H1 (cell line): ENCODE measurements at regions not wholly inside any gene's neighbourhood (a gene's known extent, or its start where the extent isn't known, plus 50 kb on each side); places are given as distances from the start of the nearest gene placed in this dataset.

Experiments
- CHD1 ChIP-seq: IDR thresholded peaks from 2 replicates; pipeline ENCODE4 v1.6.1; 2012; ENCODE audit warnings: low read depth, low read length, improper control_type of control experiment
- HDAC2 ChIP-seq, 2 experiments: fragments of 300-600 bp in 1 of 2; sonication (generic) in 1 of 2; IDR thresholded peaks; 2 replicates each; pipeline ENCODE4 v1.6.1; 2011 to 2012; ENCODE audit warnings: low read depth in 2 of 2, low read length in 2 of 2, mild to moderate bottlenecking in 2 of 2, moderate library complexity in 2 of 2, borderline replicate concordance in 1 of 2, inconsistent platforms in 1 of 2
- KDM4A ChIP-seq: IDR thresholded peaks from one replicate; pipeline ENCODE4 v1.7.1; 2012; ENCODE audit warnings: low read depth, mild to moderate bottlenecking, moderate library complexity, low read length, inconsistent platforms; ENCODE audit not compliant: severe bottlenecking
- RFX5 ChIP-seq: IDR thresholded peaks from 2 replicates; pipeline ENCODE4 v1.6.1; 2011; ENCODE audit warnings: low read depth, low read length, improper control_type of control experiment, borderline replicate concordance
- RNF2 ChIP-seq: fragments of 200-900, 300-1000 bp; sonication (generic); IDR thresholded peaks from 2 replicates; pipeline ENCODE4 v1.7.1; 2016; ENCODE audit warnings: borderline replicate concordance, low read depth, mild to moderate bottlenecking, antibody characterized with exemption, low read length; ENCODE audit not compliant: poor library complexity, severe bottlenecking; ENCODE audit errors: missing control alignments
- RXRA ChIP-seq: IDR thresholded peaks from 2 replicates; pipeline ENCODE4 v1.6.1; 2011; ENCODE audit warnings: low read depth, mild to moderate bottlenecking, low read length, moderate library complexity; ENCODE audit not compliant: insufficient read depth
- TF ChIP-seq, protein P1 (sequence below), 3 experiments: IDR thresholded peaks; 1 replicate in 2 of 3; 2 replicates in 1 of 3; pipeline versions ENCODE4 v1.5.1 to v1.6.1; 2011; ENCODE audit warnings: low read length in 3 of 3, mild to moderate bottlenecking in 3 of 3, inconsistent platforms in 2 of 3, low read depth in 1 of 3, moderate library complexity in 1 of 3; ENCODE audit not compliant: insufficient read depth in 1 of 3; ENCODE audit errors: control extremely low read depth in 1 of 3

GRCh38 chr4:138428611-138429010 lies 186.5 kb upstream of the SLC7A11 start (continued):
- TF ChIP-seq HDAC2 (IDR thresholded peaks at IDR 0.05; ENCODE audit: borderline replicate concordance in 1 of 2, low read depth in 2 of 2, low read length in 2 of 2): no peak
- TF ChIP-seq RNF2: no peak
- no peak for TF ChIP-seq KDM4A
- TF ChIP-seq RFX5: no peak
- TF ChIP-seq, protein P1, sequence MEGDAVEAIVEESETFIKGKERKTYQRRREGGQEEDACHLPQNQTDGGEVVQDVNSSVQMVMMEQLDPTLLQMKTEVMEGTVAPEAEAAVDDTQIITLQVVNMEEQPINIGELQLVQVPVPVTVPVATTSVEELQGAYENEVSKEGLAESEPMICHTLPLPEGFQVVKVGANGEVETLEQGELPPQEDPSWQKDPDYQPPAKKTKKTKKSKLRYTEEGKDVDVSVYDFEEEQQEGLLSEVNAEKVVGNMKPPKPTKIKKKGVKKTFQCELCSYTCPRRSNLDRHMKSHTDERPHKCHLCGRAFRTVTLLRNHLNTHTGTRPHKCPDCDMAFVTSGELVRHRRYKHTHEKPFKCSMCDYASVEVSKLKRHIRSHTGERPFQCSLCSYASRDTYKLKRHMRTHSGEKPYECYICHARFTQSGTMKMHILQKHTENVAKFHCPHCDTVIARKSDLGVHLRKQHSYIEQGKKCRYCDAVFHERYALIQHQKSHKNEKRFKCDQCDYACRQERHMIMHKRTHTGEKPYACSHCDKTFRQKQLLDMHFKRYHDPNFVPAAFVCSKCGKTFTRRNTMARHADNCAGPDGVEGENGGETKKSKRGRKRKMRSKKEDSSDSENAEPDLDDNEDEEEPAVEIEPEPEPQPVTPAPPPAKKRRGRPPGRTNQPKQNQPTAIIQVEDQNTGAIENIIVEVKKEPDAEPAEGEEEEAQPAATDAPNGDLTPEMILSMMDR (IDR thresholded peaks at IDR 0.05; ENCODE audit: control extremely low read depth in 1 of 3, insufficient read depth in 1 of 3, low read depth in 1 of 3, low read length in 3 of 3): no peak
- TF ChIP-seq CHD1: no peak
- no peak for TF ChIP-seq RXRA
